ENCODE measurements at regions not wholly inside any gene's neighbourhood (a gene's known extent, or its start where the extent isn't known, plus 50 kb on each side); places are given as distances from the start of the nearest gene placed in this dataset.

GRCh38 chr5:97549496-97549895 lies 366.4 kb upstream of the RIOK2 start:
- TF ChIP-seq, protein P1, sequence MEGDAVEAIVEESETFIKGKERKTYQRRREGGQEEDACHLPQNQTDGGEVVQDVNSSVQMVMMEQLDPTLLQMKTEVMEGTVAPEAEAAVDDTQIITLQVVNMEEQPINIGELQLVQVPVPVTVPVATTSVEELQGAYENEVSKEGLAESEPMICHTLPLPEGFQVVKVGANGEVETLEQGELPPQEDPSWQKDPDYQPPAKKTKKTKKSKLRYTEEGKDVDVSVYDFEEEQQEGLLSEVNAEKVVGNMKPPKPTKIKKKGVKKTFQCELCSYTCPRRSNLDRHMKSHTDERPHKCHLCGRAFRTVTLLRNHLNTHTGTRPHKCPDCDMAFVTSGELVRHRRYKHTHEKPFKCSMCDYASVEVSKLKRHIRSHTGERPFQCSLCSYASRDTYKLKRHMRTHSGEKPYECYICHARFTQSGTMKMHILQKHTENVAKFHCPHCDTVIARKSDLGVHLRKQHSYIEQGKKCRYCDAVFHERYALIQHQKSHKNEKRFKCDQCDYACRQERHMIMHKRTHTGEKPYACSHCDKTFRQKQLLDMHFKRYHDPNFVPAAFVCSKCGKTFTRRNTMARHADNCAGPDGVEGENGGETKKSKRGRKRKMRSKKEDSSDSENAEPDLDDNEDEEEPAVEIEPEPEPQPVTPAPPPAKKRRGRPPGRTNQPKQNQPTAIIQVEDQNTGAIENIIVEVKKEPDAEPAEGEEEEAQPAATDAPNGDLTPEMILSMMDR (IDR thresholded peaks at IDR 0.05; ENCODE audit: poor library complexity, severe bottlenecking) = no peak
- TF ChIP-seq EZH2 (IDR thresholded peaks at IDR 0.05; ENCODE audit: borderline replicate concordance, insufficient read depth, low read length, poor library complexity, severe bottlenecking) = no peak
